Smooth muscle cell (in vitro differentiated cells): ENCODE measurements at regions not wholly inside any gene's neighbourhood (a gene's known extent, or its start where the extent isn't known, plus 50 kb on each side); places are given as distances from the start of the nearest gene placed in this dataset.

Experiments
- DNase-seq: peaks from one replicate; lab custom pipeline; 2025; ENCODE audit not compliant: unreplicated experiment; lab: John Stamatoyannopoulos, UW
- H2AFZ ChIP-seq: fragments of 200-600 bp; sonication (generic); 2 replicates; pipeline ENCODE4 v1.6.0; 2016; ENCODE audit warnings: antibody characterized with exemption, low read depth, mild to moderate bottlenecking
- H3F3A ChIP-seq: fragments of 200-600 bp; sonication (generic); 2 replicates; pipeline ENCODE4 v1.6.0; 2017; ENCODE audit warnings: antibody characterized with exemption, low read depth
- H3K27ac ChIP-seq: fragments of 200-600 bp; sonication (generic); 2 replicates; pipeline ENCODE4 v1.5.1; 2016; ENCODE audit warnings: low read depth, mild to moderate bottlenecking
- H3K27me3 ChIP-seq: fragments of 200-600 bp; sonication (generic); 2 replicates; pipeline ENCODE4 v1.6.1; 2016; ENCODE audit warnings: low read depth, mild to moderate bottlenecking
- H3K36me3 ChIP-seq: fragments of 200-600 bp; sonication (generic); 2 replicates; pipeline ENCODE4 v1.5.1; 2016; ENCODE audit warnings: low read depth
- H3K4me1 ChIP-seq: fragments of 200-600 bp; sonication (generic); 2 replicates; pipeline ENCODE4 v1.5.1; 2016; ENCODE audit warnings: low read depth
- H3K4me2 ChIP-seq: fragments of 200-600 bp; sonication (generic); 2 replicates; pipeline ENCODE4 v1.6.0; 2016; ENCODE audit warnings: mild to moderate bottlenecking
- H3K4me3 ChIP-seq: fragments of 200-600 bp; sonication (generic); 2 replicates; pipeline ENCODE4 v1.5.1; 2016; ENCODE audit warnings: mild to moderate bottlenecking
- H3K79me2 ChIP-seq: fragments of 200-600 bp; sonication (generic); 2 replicates; pipeline ENCODE4 v1.6.0; 2016; ENCODE audit warnings: low read depth, mild to moderate bottlenecking
- H3K9ac ChIP-seq: fragments of 200-600 bp; sonication (generic); 2 replicates; pipeline ENCODE4 v1.6.0; 2016; ENCODE audit warnings: low read depth
- H3K9me3 ChIP-seq: fragments of 200-600 bp; sonication (generic); replicated peaks from 2 replicates; pipeline ENCODE4 v1.5.1; 2016; ENCODE audit warnings: low read depth
- H4K20me1 ChIP-seq: fragments of 200-600 bp; sonication (generic); 2 replicates; pipeline ENCODE4 v1.6.0; 2016; ENCODE audit warnings: low read depth
- CTCF ChIP-seq: fragments of 200-600 bp; sonication (generic); IDR thresholded peaks from 2 replicates; pipeline ENCODE4 v1.5.1; 2017; ENCODE audit warnings: borderline replicate concordance, mild to moderate bottlenecking, antibody characterized with exemption; ENCODE audit not compliant: insufficient read depth, poor library complexity, severe bottlenecking
- WGBS: methylation state at CpG from one replicate; pipeline ENCODE4 v1.1.7; 2016; ENCODE audit warnings: low lambda C conversion rate; 5-methylcytosine and 5-hydroxymethylcytosine counted together

GRCh38 chr7:153581419-153581818 lies 470.8 kb upstream of the DPP6 start:
- 32% methylated on average over 3 of the region's 3 CpGs for WGBS
- Histone ChIP-seq H3K79me2 (no peaks in the 10 kb centered on the region), H3K36me3 (peaks cover 3% of the 10 kb centered on the region), H3K9ac (no peak overlapping the region), H3K27ac (no peak overlapping the region), H3K4me1 (no peaks in the 10 kb centered on the region), H4K20me1 (no peaks in the 10 kb centered on the region), H3K4me3 (no peak overlapping the region), H2AFZ (no peak overlapping the region), H3K27me3 (no peaks in the 10 kb centered on the region), H3K9me3 (peaks cover 9% of the 10 kb centered on the region), H3F3A (no peaks in the 10 kb centered on the region), H3K4me2 (no peak overlapping the region)
- DNase-seq = no peak
- no peak for TF ChIP-seq CTCF

- Histone ChIP-seq H3K9ac (no peak overlapping the region), H3F3A (no peaks in the 10 kb centered on the region), H3K4me1 (no peaks in the 10 kb centered on the region), H3K79me2 (no peaks in the 10 kb centered on the region), H3K4me2 (no peak overlapping the region), H3K27me3 (no peaks in the 10 kb centered on the region), H3K36me3 (no peaks in the 10 kb centered on the region), H3K9me3 (peaks cover 16% of the 10 kb centered on the region), H3K27ac (no peak overlapping the region), H2AFZ (no peak overlapping the region), H3K4me3 (no peak overlapping the region), H4K20me1 (no peaks in the 10 kb centered on the region)
- DNase-seq = no peak
- TF ChIP-seq CTCF = no peak
- 68% methylated on average over 3 of the region's 3 CpGs for WGBS
These were observed 468.1 kb upstream of the DPP6 start for GRCh38 chr7:153584132-153584531.

GRCh38 chr7:153588586-153588985 lies 463.6 kb upstream of the DPP6 start:
- no peaks in the 10 kb centered on the region for H3K27me3 ChIP-seq
- H3K36me3 ChIP-seq = no peaks in the 10 kb centered on the region
- no peak overlapping the region for H2AFZ ChIP-seq
- H3K9ac ChIP-seq = no peak overlapping the region
- H3K9me3 ChIP-seq = peaks cover 10% of the 10 kb centered on the region
- no peak for DNase-seq
- no peak overlapping the region for H3K4me2 ChIP-seq
- H3K27ac ChIP-seq = no peak overlapping the region
- H3K79me2 ChIP-seq = no peaks in the 10 kb centered on the region
- WGBS = 82% methylated on average over 5 of the region's 5 CpGs
- H3F3A ChIP-seq = no peaks in the 10 kb centered on the region
- TF ChIP-seq CTCF = no peak
- no peaks in the 10 kb centered on the region for H3K4me1 ChIP-seq
- H4K20me1 ChIP-seq = no peaks in the 10 kb centered on the region
- H3K4me3 ChIP-seq = no peak overlapping the region

GRCh38 chr7:153590136-153590535 lies 462.1 kb upstream of the DPP6 start:
- Histone ChIP-seq H3K27me3 (no peaks in the 10 kb centered on the region), H3K79me2 (no peaks in the 10 kb centered on the region), H3K4me3 (no peak overlapping the region), H3K9me3 (peaks cover 10% of the 10 kb centered on the region), H3K27ac (no peak overlapping the region), H3K36me3 (no peaks in the 10 kb centered on the region), H4K20me1 (no peaks in the 10 kb centered on the region), H3K9ac (no peak overlapping the region), H3K4me1 (no peaks in the 10 kb centered on the region), H3K4me2 (no peak overlapping the region), H2AFZ (no peak overlapping the region), H3F3A (no peaks in the 10 kb centered on the region)
- DNase-seq = no peak
- 90% methylated on average over 16 of the region's 16 CpGs for WGBS
- TF ChIP-seq CTCF = no peak
